ENCODE measurements at regions not wholly inside any gene's neighbourhood (a gene's known extent, or its start where the extent isn't known, plus 50 kb on each side); places are given as distances from the start of the nearest gene placed in this dataset.

DNA sequence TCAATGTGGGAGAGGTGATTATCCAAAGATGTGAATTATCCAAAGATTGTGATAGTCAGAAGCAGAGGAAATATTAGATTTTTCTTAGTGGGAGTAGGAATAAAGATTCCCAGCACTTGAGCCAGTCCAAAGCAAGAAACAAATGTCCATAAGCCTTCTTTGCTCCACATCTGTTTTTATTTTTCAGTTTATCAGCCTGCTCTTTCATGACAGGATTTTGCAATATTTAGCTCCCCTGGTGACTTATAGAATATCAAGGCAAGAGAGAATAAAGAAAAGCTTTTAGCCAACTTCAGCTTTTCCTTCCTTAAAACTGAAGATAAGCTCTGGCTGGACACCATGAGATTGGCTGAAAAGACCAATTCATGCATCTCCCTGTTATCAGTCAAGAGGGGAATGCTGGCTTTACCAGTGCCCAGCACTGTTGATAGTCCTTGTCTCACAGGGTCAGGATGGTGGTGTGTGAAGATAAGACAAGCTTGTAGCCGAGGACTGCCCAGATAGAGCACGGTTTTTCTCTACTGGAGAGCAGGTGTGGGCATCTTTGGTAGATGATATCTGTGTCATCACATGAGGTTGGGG, 706.5 kb downstream of the KCNJ2 start:
- no peak for DNase-seq (ENCODE audit: low read depth)

DNA sequence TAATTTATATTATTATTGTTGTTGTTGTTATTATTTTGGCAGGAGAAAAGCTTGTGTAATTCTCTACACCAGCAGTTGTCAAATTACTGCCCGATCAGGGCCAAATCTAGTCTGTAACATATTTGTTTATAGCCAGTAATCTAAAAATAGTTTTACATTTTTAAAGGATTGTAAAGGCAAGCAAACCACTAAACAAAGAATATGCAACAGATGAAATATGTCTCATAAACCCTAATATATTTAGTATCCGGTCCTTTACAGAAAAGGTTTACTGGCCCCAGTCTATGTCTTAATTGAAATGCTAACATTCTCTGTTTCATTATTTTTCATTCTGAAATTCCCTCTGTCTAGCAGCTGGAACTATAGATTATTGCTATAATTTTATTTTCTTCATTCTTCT, 709.5 kb downstream of the KCNJ2 start:
- no peak for DNase-seq (ENCODE audit: low read depth)

GRCh38 chr17:70879401-70879800, 710.1 kb downstream of the KCNJ2 start:
- no peak for DNase-seq (ENCODE audit: low read depth)

GRCh38 chr17:70881093-70881492, 711.8 kb downstream of the KCNJ2 start:
- DNase-seq (ENCODE audit: low read depth), result no peak

DNA sequence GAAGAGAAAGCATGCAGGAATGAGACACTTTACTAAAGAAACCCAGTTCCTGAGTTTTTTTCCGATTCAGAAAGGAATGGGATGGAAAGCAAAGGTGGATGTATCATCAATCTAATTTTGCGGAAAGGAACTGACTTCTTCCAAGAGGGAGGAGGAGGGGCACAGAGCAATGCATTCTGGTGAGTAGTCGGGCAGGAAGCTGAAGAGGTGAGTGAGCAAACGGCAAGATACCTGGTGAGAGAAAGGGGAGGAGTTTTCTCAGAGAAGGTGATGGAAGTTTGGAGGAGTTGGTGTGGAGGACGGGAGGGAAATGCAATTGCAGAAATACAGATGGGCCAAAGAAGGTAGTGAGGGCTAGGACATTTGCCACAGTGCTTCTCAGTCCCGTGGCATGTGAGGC, 713.2 kb downstream of the KCNJ2 start:
- DNase-seq (ENCODE audit: low read depth), result no peak

GRCh38 chr17:70886648-70887047, 717.3 kb downstream of the KCNJ2 start:
- no peak for DNase-seq (ENCODE audit: low read depth)

DNA sequence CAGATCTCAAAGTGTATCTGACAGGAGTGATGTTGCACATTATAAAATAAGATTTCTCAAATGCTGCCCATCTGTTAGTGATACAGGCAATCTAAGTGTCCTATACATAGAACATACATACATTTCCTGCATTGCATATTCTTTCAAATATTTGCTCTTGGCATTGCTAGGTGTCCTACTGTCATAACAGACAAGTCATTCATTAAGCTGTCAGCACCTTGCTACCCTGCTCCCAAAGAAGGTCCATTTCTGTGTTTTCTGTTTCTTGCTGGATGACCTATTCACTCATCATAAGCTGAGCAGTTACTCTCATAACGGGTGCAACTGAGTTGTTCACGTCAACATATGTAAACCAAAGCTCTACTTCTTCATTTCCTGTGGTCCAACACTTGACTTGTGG, 719.0 kb downstream of the KCNJ2 start:
- DNase-seq (ENCODE audit: low read depth), result no peak

GRCh38 chr17:70891306-70891705, 722.0 kb downstream of the KCNJ2 start:
- DNase-seq (ENCODE audit: low read depth), result no peak

DNA sequence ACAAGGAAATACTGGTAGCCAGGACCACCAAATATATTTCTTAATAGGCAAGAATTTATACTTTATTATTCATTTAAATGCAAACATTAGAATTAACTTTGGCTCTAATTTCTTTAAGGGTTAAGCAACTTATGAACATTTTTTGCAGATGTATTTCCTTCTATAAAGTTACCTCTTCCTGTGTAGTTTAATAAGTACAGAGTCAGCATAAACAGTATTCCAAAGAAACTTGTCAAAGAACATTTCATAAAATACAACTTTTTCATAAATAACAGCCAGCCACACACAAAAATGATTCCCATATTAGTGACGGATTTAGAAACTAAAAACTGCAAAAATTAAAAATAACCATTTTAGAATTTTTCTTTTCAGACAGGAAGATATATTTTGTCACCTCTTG, 723.2 kb downstream of the KCNJ2 start:
- DNase-seq (ENCODE audit: low read depth), result no peak

DNA sequence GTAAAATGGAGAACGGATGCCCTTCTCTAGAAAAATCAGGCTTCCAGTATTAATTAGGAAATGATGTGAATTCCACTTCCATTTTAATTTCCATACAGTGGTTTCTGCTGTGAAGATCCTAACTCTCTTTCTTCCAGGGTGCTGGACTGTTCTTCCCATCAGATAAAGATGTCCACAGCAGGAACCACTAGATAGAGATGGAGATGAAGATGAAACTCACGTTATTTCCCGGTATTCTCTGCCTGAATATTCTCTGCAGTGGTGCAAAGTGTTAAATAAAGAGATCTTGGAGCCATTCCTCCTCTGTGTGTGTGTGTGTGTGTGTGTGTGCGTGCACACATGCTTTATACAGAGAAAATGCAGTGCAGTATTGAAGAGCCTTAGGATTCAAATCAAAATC, 727.5 kb downstream of the KCNJ2 start:
- no peak for DNase-seq (ENCODE audit: low read depth)

DNA sequence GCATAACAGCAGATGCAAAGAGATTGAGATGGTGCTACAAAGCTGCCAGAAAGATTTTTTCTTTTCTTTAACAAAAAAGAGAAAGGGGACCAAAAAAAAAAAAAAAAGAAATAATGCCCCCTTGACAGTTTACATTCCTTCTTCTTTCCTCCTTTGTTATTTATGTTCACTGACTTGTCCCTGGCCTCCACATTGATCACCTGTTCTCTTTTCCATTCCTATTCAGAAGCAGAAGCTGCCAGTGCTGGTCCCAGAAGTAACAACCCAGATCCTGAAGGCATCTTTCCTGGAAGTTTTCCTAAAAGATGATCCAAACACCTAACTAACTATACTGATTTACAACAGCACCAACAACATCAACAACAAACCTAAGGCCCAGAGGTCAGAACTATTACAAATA, 728.1 kb downstream of the KCNJ2 start:
- no peak for DNase-seq (ENCODE audit: low read depth)

DNA sequence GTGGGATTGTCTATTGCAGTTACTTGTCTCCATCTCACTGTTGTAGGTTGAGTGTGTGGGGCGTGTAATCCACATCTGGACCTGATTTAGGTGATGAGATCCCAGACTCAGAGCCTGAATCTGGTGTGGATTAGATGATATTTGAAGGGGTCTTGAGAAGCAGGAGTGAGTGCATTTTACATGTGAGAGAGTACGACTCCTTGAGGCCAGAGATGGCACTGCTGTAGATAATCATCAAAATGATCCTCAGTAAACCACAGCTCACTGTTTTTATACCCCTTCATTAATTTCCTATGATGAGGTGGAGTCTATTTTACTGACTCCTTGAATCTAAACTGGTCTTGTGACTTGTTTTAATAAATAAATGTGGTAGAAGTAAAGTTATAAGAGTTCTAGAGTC, 732.5 kb downstream of the KCNJ2 start:
- DNase-seq (ENCODE audit: low read depth), result no peak

GRCh38 chr17:70905796-70906195, 736.5 kb downstream of the KCNJ2 start:
- DNase-seq (ENCODE audit: low read depth), result no peak

DNA sequence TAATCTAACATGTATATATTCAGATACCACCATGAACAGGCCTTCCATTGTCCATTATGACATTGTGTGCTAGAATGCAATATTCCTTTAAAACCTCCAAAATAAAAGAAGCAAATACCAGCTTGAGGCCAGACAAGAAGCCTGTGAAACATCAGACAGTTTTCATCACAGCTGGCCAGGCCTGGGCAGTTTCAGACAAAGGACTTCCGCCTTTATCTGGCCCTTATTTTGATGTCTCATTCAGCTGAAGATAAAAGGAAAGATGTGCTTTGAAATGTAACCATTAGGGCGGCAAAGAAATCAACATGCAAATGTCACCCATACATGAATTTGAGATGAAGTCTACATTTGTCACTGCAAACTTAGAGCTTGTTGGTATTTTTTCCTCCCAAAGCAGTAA, 737.5 kb downstream of the KCNJ2 start:
- DNase-seq (ENCODE audit: low read depth), result no peak

GRCh38 chr17:70912716-70913485, 743.6 kb downstream of the KCNJ2 start:
- no peak for DNase-seq (ENCODE audit: low read depth)

GRCh38 chr17:70916469-70916868, 747.1 kb downstream of the KCNJ2 start:
- no peak for DNase-seq (ENCODE audit: low read depth)

DNA sequence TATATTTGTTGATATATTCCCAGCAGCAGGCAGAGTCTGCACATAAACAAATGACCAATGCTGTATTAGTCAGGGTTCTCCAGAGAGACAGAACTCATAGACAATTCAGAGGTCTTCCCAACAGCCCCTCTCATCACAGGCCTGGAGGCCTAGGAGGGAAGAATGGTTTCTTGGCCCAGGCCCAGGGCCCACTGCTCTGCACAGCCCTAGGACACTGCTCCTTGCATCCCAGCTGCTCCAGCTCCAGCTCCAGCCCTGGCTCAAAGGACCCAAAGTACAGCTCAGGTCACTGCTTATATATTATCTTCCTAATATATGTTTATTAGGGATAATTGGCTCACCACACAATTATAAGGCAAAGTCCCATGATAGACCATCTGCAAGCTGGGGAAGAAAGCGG, 749.9 kb downstream of the KCNJ2 start:
- no peak for DNase-seq (ENCODE audit: low read depth)

- DNase-seq (ENCODE audit: low read depth), result no peak
Measured at GRCh38 chr17:70920416-70920815, 751.1 kb downstream of the KCNJ2 start.

DNA sequence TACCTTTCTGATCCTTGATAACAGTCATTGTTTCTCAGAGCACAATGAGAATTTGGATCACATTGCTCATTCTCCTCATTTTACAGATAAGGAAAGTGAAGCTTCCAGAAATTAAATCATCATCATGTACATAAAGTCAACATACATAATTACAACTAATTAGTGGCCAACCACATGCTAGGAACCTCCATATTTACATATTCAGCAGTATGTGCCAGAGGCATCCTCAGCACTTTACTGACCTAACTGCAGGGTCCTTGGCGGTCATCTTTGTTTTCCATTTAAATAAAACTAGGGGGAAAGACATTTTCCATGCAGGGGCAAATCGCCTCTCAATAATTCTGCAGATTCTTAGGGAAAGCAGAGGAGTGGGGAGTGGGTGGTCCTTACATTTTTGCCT, 752.9 kb downstream of the KCNJ2 start:
- DNase-seq (ENCODE audit: low read depth), result no peak

- no peak for DNase-seq (ENCODE audit: low read depth)
Measured at GRCh38 chr17:70924776-70925175, 755.4 kb downstream of the KCNJ2 start.

DNA sequence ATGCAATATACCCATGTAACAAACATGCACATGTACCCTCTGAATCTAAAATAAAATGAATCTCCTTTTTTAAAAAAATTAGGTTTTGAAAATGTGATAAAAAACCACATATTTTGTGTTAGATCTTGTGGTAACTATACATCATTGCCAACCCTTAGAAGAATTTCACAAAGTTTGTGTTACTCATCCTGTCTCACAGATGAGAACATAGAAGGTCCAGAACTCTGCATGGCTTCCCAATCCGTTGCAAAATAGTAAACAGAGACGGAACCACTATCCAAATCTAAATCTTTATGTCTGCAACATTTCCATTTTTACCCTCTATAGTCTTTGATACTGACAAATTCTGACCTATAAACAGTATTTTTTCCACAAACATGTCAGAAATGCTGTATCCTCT, 759.9 kb downstream of the KCNJ2 start:
- DNase-seq (ENCODE audit: low read depth), result no peak

DNA sequence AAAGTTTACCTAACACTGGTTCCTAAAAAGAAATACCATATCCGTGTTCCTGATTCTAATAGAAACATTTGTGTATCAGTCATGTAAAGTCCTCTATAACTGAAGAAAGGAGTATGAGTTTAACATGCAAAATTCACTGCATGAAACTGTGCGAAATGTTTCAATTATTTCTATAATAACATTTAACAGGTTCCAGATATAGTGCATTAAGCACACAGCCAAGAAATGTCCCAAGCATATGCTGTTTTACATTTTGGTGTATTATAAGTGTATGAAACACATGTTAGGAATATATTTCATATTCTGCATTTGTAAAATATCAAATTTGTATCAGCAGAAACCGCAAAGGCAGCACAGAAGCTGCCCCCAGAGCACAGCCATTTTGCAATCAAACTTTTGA, 764.9 kb downstream of the KCNJ2 start:
- no peak for DNase-seq (ENCODE audit: low read depth)

- no peak for DNase-seq (ENCODE audit: low read depth)
Measured at GRCh38 chr17:70934835-70935234, 765.5 kb downstream of the KCNJ2 start.

DNA sequence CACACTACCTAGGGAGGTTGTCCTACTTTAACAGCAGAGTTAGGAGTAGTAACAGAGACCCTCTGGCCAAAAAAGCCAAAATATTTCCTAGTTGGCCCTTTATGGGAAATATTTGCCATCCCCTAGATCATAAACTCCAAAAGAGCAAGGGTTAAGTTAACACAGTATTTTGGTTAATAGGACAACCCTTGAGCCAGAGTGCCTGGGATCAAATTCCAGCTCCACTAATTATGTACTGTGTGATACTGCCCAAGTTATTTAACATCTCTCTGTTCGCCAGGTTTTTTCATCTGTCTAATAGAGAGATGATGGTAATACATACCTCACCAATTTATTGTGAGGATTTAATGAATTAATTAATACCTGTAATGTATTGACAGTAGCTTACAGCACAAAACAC, 767.4 kb downstream of the KCNJ2 start:
- no peak for DNase-seq (ENCODE audit: low read depth)
